HepG2 (cell line): ENCODE measurements at regions not wholly inside any gene's neighbourhood (a gene's known extent, or its start where the extent isn't known, plus 50 kb on each side); places are given as distances from the start of the nearest gene placed in this dataset.

Experiments
- ATAC-seq: fragments of 200-7000 bp; cut with Tn5 transposase; 3 replicates; pipeline ENCODE4 v1.9.1; 2020; ENCODE audit warnings: mild to moderate bottlenecking, moderate library complexity
- BruUV-seq: library from RNA; stranded (reverse); fragments of 400-500 nt; replicated peaks from 2 replicates; lab custom pipeline; 2021; lab: Mats Ljungman, UMichigan
- CTCF ChIA-PET: fragments of 300-600 bp; formaldehyde crosslinking; extraction: SDS; loops from one replicate; lab custom pipeline; 2021; ENCODE audit warnings: low total read pairs, inconsistent platforms, low intra/inter-chr PET ratio; lab: Yijun Ruan, JAX
- POLR2A ChIA-PET: fragments of 350-600 bp; sonication (Branson Sonifier 250); formaldehyde crosslinking; loops from one replicate; lab custom pipeline; 2020; ENCODE audit warnings: antibody characterized with exemption, inconsistent platforms; lab: Yijun Ruan, JAX
- DNase-seq: peaks from one replicate; pipeline ENCODE4 v3.0.0-alpha.2; 2015; ENCODE audit warnings: low spot score
- FAIRE-seq: peaks from 3 replicates; lab custom pipeline; 2011; peaks lifted over from hg19 to GRCh38; lab: Jason Lieb, UNC
- H2AFZ ChIP-seq: one replicate; pipeline ENCODE4 v1.6.1; 2011; ENCODE audit warnings: low read length, inconsistent platforms
- H3K27ac ChIP-seq: fragments of 300-600 bp; 3 replicates; pipeline ENCODE4 v1.8.0; 2011; ENCODE audit warnings: mixed run types, mild to moderate bottlenecking, mixed read lengths, low read length, inconsistent platforms; ENCODE audit not compliant: insufficient read depth; ENCODE audit errors: extremely low read length
- H3K27me3 ChIP-seq, 2 experiments: fragments of 200-600 bp in 1 of 2; 2 replicates in 1 of 2; 3 replicates in 1 of 2; pipeline versions ENCODE4 v1.6.0 to v1.8.0; 2011; ENCODE audit warnings: low read length in 2 of 2, mild to moderate bottlenecking in 2 of 2, moderate library complexity in 2 of 2, inconsistent platforms in 1 of 2; ENCODE audit not compliant: insufficient read depth in 2 of 2, control insufficient read depth in 1 of 2
- H3K36me3 ChIP-seq, 2 experiments: fragments of 200-600 bp in 1 of 2; replicated peaks in 1 of 2; 2 replicates in 1 of 2; 3 replicates in 1 of 2; pipeline versions ENCODE4 v1.5.1 to v1.8.0; 2011; ENCODE audit warnings: low read length in 2 of 2, inconsistent platforms in 1 of 2; ENCODE audit not compliant: insufficient read depth in 2 of 2, control insufficient read depth in 1 of 2
- H3K4me1 ChIP-seq: 2 replicates; pipeline ENCODE4 v1.5.1; 2012; ENCODE audit warnings: low read length, inconsistent platforms; ENCODE audit not compliant: insufficient read depth
- H3K4me2 ChIP-seq: 2 replicates; pipeline ENCODE4 v1.6.0; 2011; ENCODE audit warnings: low read depth, low read length, inconsistent platforms
- H3K4me3 ChIP-seq, 3 experiments: fragments of 200-600 bp in 1 of 3; sonication (generic), shearing (Covaris generic) in 1 of 3; replicated peaks in 1 of 3; 2 replicates each; pipeline ENCODE4 v1.5.1; 2011 to 2016; ENCODE audit warnings: low read length in 3 of 3, inconsistent platforms in 2 of 3, low read depth in 2 of 3, mild to moderate bottlenecking in 2 of 3, control low read depth in 1 of 3, mixed read lengths in 1 of 3; ENCODE audit not compliant: insufficient read depth in 1 of 3
- H3K79me2 ChIP-seq: one replicate; pipeline ENCODE4 v1.6.1; 2011; ENCODE audit warnings: low read length, inconsistent platforms; ENCODE audit not compliant: insufficient read depth
- H3K9ac ChIP-seq: 2 replicates; pipeline ENCODE4 v1.6.0; 2011; ENCODE audit warnings: mild to moderate bottlenecking, low read depth, low read length, inconsistent platforms; ENCODE audit not compliant: insufficient read depth
- H3K9me3 ChIP-seq: 2 replicates; pipeline ENCODE4 v1.5.1; 2012; ENCODE audit warnings: mild to moderate bottlenecking, low read length
- H4K20me1 ChIP-seq: 2 replicates; pipeline ENCODE4 v1.6.0; 2011; ENCODE audit warnings: inconsistent platforms, mild to moderate bottlenecking, low read length, moderate library complexity; ENCODE audit not compliant: insufficient read depth
- AKAP8 ChIP-seq: sonication (generic); formaldehyde crosslinking; IDR thresholded peaks from 2 replicates; pipeline ENCODE4 v1.5.1; 2020; ENCODE audit warnings: mild to moderate bottlenecking, missing genetic modification reagents
- ARNTL ChIP-seq: sonication (generic); formaldehyde crosslinking; IDR thresholded peaks from 2 replicates; pipeline ENCODE4 v1.4.0; 2020; ENCODE audit warnings: mild to moderate bottlenecking, missing genetic modification reagents
- JUNB ChIP-seq: sonication (generic); formaldehyde crosslinking; IDR thresholded peaks from 2 replicates; pipeline ENCODE4 v1.8.0; 2022; ENCODE audit warnings: missing genetic modification reagents, mild to moderate bottlenecking, borderline replicate concordance
- KAT8 ChIP-seq: IDR thresholded peaks from 2 replicates; pipeline ENCODE4 v1.6.1; 2016; ENCODE audit warnings: missing genetic modification reagents, missing compliant biosample characterization
- MXD4 ChIP-seq: IDR thresholded peaks from 2 replicates; pipeline ENCODE4 v1.6.1; 2016; ENCODE audit warnings: mild to moderate bottlenecking, missing biosample characterization, missing genetic modification reagents
- NFYB ChIP-seq: sonication (generic); formaldehyde crosslinking; IDR thresholded peaks from 2 replicates; pipeline ENCODE4 v1.4.0; 2020; ENCODE audit warnings: missing genetic modification reagents
- PCBP2 ChIP-seq: fragments of 200-400 bp; formaldehyde crosslinking; optimal IDR thresholded peaks from 2 replicates; pipeline ENCODE3; 2018; ENCODE audit warnings: low read length, low read depth; ENCODE audit not compliant: poor library complexity, severe bottlenecking
- SALL2 ChIP-seq: sonication (generic); formaldehyde crosslinking; IDR thresholded peaks from 2 replicates; pipeline ENCODE4 v1.8.1; 2023; ENCODE audit warnings: mild to moderate bottlenecking, missing genetic modification reagents, inconsistent platforms
- TARDBP ChIP-seq: sonication (generic); formaldehyde crosslinking; IDR thresholded peaks from 2 replicates; pipeline ENCODE4 v1.8.0; 2022; ENCODE audit warnings: mild to moderate bottlenecking, missing genetic modification reagents
- TEAD3 ChIP-seq: optimal IDR thresholded peaks from 2 replicates; pipeline ENCODE3; 2016; ENCODE audit warnings: borderline replicate concordance
- ZBED4 ChIP-seq: sonication (generic); formaldehyde crosslinking; IDR thresholded peaks from 2 replicates; pipeline ENCODE4 v1.4.0; 2020; ENCODE audit warnings: missing genetic modification reagents, borderline replicate concordance
- ZBTB2 ChIP-seq: sonication (generic); formaldehyde crosslinking; IDR thresholded peaks from 2 replicates; pipeline ENCODE4 v1.8.0; 2022; ENCODE audit warnings: low read depth, missing genetic modification reagents
- ZFP1 ChIP-seq: IDR thresholded peaks from 2 replicates; pipeline ENCODE4 v1.6.1; 2016
- ZNF138 ChIP-seq: sonication (generic); formaldehyde crosslinking; IDR thresholded peaks from 2 replicates; pipeline ENCODE4 v1.5.0; 2020; ENCODE audit warnings: mild to moderate bottlenecking, low read depth, missing genetic modification reagents
- ZNF724P ChIP-seq: sonication (generic); formaldehyde crosslinking; IDR thresholded peaks from 2 replicates; pipeline ENCODE4 v1.8.0; 2022; ENCODE audit warnings: missing genetic modification reagents, borderline replicate concordance
- ZNF792 ChIP-seq: IDR thresholded peaks from 2 replicates; pipeline ENCODE4 v1.6.1; 2016
- ZSCAN20 ChIP-seq: sonication (generic); formaldehyde crosslinking; IDR thresholded peaks from 2 replicates; pipeline ENCODE4 v1.4.0; 2020; ENCODE audit warnings: missing genetic modification reagents, mild to moderate bottlenecking, borderline replicate concordance
- WGBS: methylation state at CpG from one replicate; pipeline ENCODE4 v1.1.6; 2017; ENCODE audit warnings: low lambda C conversion rate; 5-methylcytosine and 5-hydroxymethylcytosine counted together
- in situ Hi-C: cut with HindIII; loops from 2 replicates; pipeline ENCODE4 v1.10.0; 2017; ENCODE audit warnings: low pct_unique_long_range_greater_than_20kb; ENCODE audit not compliant: extremely low pct_ligation_motif_present
- intact Hi-C: fragments of 100-400 bp; cut with micrococcal nuclease; formaldehyde crosslinking; loops from one replicate; pipeline ENCODE4 v1.10.0; 2022; ENCODE audit not compliant: unreplicated experiment

- POLR2A ChIA-PET: no interaction called here
- intact Hi-C loops (no loop called here), in situ Hi-C loops (no loop called here)
- Histone ChIP-seq H3K4me3 (no peak overlapping the region), H3K79me2 (no peaks in the 10 kb centered on the region), H3K27me3 (no peaks in the 10 kb centered on the region), H3K27ac (no peak overlapping the region), H3K9ac (no peak overlapping the region), H3K36me3 (no peaks in the 10 kb centered on the region), H3K4me1 (no peaks in the 10 kb centered on the region), H2AFZ (no peak overlapping the region), H4K20me1 (no peaks in the 10 kb centered on the region), H3K4me2 (no peak overlapping the region), H3K9me3 (no peaks in the 10 kb centered on the region)
- BruUV-seq: no TSS peak
- 4% methylated on average over 4 of the region's 4 CpGs for WGBS
- FAIRE-seq: no peak
- no peak for DNase-seq
- CTCF ChIA-PET: no interaction called here
- ATAC-seq: no peak
- TF ChIP-seq ARNTL (CRISPR knock-in tag) (no peak), PCBP2 (no peak), TEAD3 (CRISPR knock-in tag) (no peak), ZNF724P (no peak), ZNF138 (CRISPR knock-in tag) (no peak), ZBED4 (CRISPR knock-in tag) (no peak), AKAP8 (no peak), KAT8 (CRISPR knock-in tag) (no peak), TARDBP (no peak), SALL2 (CRISPR knock-in tag) (no peak), ZBTB2 (CRISPR knock-in tag) (no peak), ZFP1 (CRISPR knock-in tag) (no peak), MXD4 (no peak), NFYB (CRISPR knock-in tag) (no peak), ZSCAN20 (CRISPR knock-in tag) (no peak), JUNB (CRISPR knock-in tag) (no peak), ZNF792 (CRISPR knock-in tag) (no peak)
Observed at GRCh38 chr10:9003122-9003521, 948.6 kb downstream of the GATA3 start.
